SHP77 (cell line): ENCODE measurements at regions not wholly inside any gene's neighbourhood (a gene's known extent, or its start where the extent isn't known, plus 50 kb on each side); places are given as distances from the start of the nearest gene placed in this dataset.
A peak's percentile ranks its signal among the peaks of the same experiment; 100 is the strongest.
"Not testable (repeated sequence)": the region's sequence is repeated elsewhere in the genome, so short reads cannot be mapped to it uniquely, and the experiment has no call there.

Experiments
- DNase-seq, 2 experiments: peaks; one replicate each; lab custom pipeline; 2025; lab: John Stamatoyannopoulos, UW

DNA sequence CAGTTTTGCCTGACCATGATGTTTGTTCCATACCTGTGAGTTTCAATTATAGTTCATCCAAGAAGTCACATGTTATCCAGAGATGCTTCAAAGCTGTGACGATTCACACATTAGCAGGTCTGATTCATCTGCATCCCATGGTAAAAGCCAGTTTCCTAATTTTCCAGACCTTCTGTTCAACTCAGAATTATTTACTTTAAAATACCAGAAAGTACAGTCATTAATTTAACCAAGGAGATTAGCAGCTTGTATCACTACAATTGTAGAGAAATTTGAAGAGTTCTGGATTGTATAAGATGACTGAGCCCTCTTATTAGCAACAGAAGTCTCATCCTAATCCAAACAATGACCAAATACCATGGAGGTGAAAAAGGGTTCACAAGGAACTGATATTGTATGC, 76.1 kb upstream of the THBS1 start:
- DNase-seq = no peak

DNA sequence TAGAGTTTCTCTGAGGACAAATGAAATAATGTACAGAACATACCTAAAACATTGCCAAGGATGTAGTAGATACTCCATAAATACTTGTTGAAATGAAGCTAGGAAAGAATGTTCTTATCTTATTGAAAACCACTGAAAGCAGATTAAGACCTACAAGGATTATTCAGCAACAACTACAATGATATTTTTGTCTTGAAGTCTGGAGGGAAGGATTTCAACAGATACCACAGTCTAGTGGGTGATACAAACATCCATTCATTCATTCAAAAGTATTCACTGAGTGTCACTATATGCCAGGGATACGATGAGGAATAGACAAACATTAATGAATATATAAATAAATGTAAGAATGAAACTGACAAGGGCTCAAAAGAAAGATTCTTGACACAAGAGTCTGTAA, 74.7 kb upstream of the THBS1 start:
- DNase-seq = no peak

DNA sequence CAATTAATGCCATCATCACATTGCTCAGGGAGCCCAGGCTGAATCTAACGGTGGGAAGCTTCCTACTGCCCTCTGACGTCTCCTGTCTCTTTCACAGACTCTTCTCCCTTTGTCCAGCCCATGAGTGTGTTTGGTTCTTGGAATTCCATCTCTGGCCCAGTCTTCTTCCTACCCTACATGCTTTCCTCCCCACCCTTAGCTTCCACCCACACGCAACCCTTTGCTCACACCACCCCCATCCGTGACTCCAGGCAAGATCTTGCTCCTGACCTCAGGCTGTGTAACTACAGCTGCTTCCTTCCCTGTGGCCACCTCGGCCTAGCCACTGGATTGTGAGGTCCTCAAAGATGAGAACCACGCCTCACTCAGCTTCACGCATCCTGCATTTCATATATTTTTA, 72.3 kb upstream of the THBS1 start:
- no peak for DNase-seq

DNA sequence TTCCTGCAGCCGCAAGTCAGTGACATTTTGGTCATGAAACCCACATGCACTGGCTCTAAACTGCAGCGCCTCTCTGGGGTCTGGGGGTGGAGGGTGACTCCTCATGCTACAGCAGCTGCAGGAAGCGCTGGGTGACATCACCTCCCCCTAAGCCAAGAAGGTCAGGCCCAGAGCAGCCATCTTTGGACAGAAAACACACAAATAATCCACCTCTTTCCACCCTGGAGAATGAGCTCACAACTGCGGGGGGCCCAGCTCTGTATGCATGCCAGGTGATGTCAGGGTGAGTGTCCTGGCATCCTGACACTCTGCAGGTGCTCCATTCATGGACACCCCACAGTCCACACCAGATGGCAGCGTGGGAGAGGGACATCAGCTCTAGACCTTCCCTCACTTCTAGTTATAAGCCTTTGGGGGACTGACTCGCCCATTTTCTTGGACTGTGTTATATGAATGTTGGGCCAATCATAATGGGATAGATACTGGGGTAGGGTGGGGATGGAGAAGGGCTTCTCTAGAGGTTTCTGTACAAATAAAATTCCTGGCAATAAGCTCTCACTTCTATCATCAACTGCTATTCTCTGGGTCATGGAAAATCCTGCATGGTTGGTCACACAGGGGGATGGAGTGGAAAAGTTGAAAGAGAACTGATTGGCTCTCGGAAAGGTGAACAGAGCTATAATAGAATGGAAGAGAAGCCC, 70.7 kb upstream of the THBS1 start:
- DNase-seq = no peak

DNA sequence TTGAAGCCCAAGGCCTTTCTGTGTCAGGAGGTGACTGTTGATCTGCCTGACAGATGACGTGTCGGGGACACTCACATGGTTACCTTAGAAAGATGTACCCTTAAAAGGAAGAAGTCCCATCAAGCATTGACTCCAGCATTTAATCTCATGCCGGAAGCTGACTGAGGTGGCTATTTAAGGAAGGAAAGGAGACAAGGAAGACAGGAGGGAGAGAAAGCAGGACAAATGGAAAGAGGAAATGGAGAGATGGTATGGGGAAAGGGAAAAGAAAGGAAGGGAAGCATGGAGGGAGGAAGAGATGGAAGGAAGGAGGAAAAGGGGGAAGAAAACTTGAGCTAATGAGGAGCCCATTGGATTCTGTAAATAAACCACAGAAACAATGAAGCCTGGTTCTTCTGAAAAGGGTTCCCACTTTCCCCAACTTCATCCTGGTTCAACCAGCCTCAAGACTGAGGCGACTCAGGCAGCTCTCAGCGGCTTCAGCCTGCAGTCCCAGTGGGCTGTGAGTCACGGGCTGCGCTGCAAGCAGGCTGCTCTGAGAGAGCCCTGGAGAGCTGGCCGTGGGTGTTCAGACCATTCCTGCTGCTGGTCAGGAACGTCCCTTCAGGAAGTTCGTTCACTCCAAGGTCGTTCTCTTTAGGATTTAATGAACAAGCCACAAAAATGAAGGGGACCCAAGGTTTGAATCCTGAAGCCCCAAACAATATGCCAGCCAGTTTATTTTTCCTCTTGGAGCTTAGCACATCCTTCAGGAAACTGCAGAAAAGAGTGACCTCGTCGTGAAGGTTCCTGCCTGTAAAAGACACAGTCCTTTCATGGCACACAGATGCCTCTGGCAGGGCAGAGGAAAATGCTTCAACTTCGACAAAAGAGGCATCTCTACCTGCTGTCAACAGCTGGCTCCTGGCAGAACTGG, 69.6 kb upstream of the THBS1 start:
- DNase-seq = peak in 1 of 2 experiments; percentile 56

DNA sequence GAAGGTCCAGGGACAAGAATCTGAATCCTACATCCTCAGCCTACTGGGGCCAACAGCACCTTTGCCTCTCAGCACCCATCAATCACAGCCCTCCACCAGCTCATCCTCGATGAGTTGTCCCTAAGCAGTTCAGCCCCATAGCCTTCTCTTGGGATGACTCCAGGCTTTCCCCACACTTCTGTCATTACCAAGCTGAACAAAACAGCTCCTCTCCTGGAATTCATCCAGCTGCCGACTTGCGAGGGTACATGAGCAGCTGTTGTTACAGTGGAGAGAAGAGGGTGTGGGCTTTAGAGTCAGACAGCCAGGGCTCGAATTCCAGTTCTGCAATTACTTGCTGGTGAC, 69.0 kb upstream of the THBS1 start:
- peak; percentile 28 to 40 for DNase-seq

DNA sequence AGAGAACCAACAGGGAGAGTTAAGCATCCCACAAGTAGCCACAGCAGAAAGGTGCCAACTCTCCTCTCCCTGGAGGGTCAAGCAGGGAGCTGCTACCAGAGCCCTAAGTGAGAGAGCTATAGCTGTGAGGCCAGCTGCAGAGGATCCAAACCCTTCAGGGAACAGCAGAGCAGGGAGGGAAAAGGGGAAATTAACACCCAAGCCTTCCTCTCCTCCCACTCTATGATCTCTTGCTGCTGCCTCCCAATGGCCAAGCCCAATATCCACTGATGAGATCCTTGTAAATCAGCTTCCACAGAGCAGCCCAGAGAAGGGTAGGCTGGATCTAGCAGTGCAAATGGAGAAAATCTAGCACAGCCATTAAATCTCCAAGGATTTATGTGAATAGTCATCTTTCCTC, 68.2 kb upstream of the THBS1 start:
- no peak for DNase-seq

DNA sequence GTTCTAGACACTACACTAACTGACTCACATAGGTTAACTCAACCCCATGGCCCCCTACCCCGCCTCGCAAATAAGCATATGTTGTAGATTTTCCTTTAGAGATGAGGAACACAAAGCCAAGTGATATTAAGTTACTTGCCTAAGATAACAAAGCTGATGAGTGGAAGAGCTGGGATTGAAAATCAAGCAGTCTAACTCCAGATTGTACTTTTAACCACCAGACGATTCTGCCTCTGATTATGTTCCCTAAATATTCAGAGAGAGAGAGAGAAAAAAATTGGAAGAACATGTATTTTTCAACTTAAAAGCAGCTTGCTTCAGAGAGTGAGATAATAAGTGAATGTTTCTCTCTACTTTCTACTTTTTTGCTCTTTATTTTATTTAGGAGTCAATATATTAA, 66.9 kb upstream of the THBS1 start:
- DNase-seq = no peak

DNA sequence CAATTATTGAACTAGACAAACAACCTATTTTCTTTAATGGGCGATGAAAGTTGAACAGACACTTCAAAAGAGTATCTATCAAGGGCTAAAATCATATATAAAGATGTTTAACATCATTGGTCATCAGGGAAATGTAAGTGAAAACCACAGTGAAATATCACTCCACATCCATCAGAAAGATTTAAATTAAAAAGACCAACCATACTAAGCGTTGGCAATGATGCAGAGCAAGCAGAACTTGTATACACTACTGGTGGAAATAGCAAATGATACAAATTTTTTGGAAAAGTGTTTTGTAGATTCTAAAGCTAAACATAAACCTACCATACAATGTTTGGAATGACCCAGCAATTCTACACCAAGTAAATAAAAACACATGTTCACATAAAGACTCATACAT, 65.9 kb upstream of the THBS1 start:
- no peak for DNase-seq

DNA sequence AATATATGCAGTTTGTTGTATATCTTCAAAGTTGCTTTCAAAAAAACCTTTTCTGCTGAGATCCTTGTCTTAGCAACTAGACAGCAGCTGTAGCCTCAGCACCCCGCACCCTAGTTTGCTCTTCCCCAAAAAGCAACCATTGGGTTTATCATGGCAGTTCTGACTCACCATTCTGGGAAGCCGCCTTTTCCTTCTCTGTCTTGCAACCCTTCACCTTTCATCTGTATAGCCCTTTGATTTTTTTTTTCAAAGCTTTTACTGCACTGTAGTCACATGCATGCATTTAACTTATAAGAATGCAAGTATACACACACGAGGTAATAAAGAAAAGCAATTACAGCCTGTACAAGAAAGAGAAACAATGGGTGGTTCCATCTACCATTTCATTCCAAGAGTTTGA, 65.1 kb upstream of the THBS1 start:
- DNase-seq = no peak

DNA sequence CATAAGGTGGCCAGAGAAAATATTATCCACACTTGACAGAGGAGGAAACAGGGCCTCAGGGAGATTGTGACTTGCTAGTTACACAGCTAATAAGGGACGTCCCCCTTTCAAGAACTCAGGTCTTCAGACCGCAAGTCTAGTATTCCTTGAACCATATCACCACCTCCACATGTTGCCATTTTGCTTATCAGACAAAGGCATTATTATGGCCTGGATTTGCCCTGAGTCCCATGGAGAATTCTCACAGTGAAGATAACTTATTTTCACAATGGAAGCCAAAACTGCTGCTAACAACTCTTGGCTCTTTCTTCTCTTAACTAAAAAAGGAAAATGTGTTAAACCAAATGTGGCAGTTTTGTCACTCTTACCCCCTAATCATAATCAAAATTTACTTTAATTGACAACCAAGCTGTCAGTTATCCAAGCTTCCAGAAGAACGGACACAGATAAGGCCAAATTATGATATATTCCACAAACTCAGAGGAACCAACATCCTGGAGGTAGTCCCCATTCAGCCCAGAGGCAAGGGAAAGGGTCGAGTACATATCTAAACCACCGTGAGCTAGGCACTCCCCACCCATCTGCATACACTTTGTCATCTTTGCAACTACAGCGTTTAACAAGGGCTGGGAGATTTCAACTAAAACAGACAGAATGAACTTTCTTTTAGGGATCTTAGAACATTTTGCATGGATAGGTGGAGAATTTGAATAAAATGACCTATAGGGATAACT, 63.6 kb upstream of the THBS1 start:
- no peak for DNase-seq

DNA sequence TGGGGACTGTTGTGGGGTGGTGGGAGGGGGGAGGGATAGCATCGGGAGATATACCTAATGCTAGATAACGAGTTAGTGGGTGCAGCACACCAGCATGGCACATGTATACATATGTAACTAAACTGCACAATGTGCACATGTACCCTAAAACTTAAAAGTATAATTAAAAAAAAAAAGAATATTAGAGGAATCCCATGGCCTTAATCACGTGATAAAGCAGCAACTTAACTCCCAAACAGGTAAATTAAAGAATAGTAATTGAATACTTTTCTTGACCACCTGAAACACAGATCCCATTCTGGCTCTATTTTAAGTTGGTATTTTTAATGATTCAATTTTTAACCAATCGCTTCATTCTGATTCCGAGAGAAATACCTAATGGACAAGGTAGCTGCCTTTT, 56.9 kb upstream of the THBS1 start:
- DNase-seq = not testable (repeated sequence)

DNA sequence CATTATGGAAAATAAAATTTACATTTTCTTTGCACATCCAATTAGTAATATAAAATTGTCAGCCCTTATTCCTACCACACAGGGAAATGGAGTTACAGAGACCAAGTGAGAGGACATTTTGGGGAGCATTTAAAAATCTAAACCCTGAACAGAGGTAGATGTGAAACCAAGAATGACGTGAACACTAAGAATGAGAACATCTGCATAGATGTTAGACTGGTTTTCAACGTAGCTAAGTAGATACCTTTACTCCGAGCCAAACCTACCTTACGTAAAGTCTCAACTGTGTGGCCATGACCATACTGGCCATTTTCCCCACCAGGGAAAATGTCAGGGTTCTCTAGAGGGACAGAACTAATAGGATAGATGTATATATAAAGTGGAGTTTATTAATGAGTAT, 51.4 kb upstream of the THBS1 start:
- no peak for DNase-seq

DNA sequence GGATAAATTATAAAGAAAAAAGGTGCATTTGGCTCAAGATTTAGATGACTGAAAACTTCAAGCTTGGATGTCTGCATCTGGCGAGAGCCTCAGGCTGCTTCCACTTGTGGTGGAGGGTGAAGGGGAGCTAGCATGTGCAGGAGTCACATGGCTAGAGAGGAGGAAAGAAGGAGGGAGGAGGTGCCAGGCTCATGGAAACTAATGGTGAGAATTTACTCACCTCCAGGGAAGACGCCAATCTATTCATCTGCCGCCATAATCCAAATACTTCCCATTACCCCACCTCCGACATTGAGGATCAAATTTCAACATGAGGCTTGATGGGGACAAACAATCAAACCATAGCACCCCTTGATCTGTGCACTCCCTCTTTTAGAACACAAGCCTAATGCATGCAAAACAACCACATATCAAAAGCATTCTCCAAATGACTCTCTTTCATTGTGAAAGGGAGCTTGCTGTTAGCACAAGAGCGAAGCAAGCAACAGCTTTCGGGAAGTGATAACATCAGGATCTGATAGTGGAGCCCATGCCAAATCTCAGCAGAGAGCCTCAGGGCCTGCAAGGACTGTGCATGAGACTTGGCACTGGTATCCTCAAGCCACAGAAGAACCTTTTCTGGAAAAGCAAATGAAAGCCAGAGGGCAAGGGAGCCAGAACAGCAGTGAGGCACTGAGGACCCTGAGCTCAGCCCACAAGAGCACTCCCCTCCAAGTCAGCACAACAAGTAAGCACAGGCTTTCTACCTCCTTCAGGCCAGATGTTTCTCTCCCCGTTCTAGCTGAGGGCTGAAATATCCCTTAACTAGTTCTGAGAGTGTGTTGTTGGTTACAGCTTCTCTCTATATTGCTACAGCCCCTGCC, 50.2 kb upstream of the THBS1 start:
- DNase-seq = no peak
